ENCODE measurements at regions not wholly inside any gene's neighbourhood (a gene's known extent, or its start where the extent isn't known, plus 50 kb on each side); places are given as distances from the start of the nearest gene placed in this dataset.

- no peak for TF ChIP-seq POLR2A (IDR thresholded peaks at IDR 0.05)
- no peak for TF ChIP-seq CTCF (IDR thresholded peaks at IDR 0.05)
Measured at GRCh38 chr16:48087639-48088038, 68.2 kb downstream of the ABCC12 start.
